ENCODE measurements at regions not wholly inside any gene's neighbourhood (a gene's known extent, or its start where the extent isn't known, plus 50 kb on each side); places are given as distances from the start of the nearest gene placed in this dataset.

DNA sequence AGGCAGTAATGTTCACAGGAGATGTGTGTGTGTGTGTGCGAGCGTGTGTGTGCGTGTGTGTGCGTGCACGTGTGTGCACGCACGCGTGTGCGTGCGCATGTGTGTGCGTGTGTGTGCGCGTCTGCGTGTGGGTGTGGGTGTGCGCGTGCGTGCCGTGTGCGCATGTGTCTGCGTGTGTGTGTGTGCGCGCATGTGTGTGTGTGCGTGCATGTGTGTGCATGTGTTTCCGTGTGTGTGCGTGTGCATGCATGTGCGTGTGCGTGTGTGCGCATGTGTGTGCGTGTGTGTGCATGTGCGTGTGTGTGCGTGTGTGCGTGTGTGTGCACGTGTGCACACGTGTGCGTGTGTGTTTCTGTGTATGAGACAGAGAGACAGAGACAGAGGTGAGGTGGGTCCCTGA, 136.0 kb upstream of the CST7 start:
- DNase-seq: no peak
- H3K36me3 ChIP-seq: no peaks in the 10 kb centered on the region
- no peak overlapping the region for H3K27ac ChIP-seq
- TF ChIP-seq CTCF (IDR thresholded peaks at IDR 0.05): no peak
- WGBS, 2 donors: 83 to 88% methylated on average over 35 of the region's 35 CpGs
- H3K27me3 ChIP-seq: peaks cover 0 to 11% (median 0%) of the 10 kb centered on the region in 4 donors
- H3K9me3 ChIP-seq: no peaks in the 10 kb centered on the region
- intact Hi-C loops (cut with DNase I): no loop called here
- no peak overlapping the region for H3K4me3 ChIP-seq
- H3K4me1 ChIP-seq: no peaks in the 10 kb centered on the region

- no peak overlapping the region for H3K4me3 ChIP-seq
- WGBS, 2 donors: 70 to 84% methylated on average over 4 to 5 of the region's 5 CpGs
Measured at GRCh38 chr20:24813496-24813895, 135.6 kb upstream of the CST7 start.

GRCh38 chr20:24813936-24814335, 135.1 kb upstream of the CST7 start:
- no peak overlapping the region for H3K27ac ChIP-seq
- no peaks in the 10 kb centered on the region for H3K9me3 ChIP-seq
- TF ChIP-seq CTCF (IDR thresholded peaks at IDR 0.05) (no peak), POLR2A (IDR thresholded peaks at IDR 0.05) (no peak)
- H3K4me1 ChIP-seq: no peaks in the 10 kb centered on the region
- WGBS, 2 donors: 81 to 95% methylated on average over 3 to 4 of the region's 6 CpGs
- DNase-seq: no peak
- no peaks in the 10 kb centered on the region for H3K36me3 ChIP-seq
- H3K4me3 ChIP-seq: no peak overlapping the region
- H3K27me3 ChIP-seq: peaks cover 0 to 11% (median 0%) of the 10 kb centered on the region in 4 donors
- intact Hi-C loops (cut with DNase I): no loop called here

More at GRCh38 chr20:24813496-24813895, 135.6 kb upstream of the CST7 start:
- no peaks in the 10 kb centered on the region for H3K36me3 ChIP-seq
- no peak overlapping the region for H3K27ac ChIP-seq
- TF ChIP-seq POLR2A (IDR thresholded peaks at IDR 0.05): no peak
- TF ChIP-seq CTCF (IDR thresholded peaks at IDR 0.05): no peak
- H3K9me3 ChIP-seq: no peaks in the 10 kb centered on the region
- no peaks in the 10 kb centered on the region for H3K4me1 ChIP-seq
- intact Hi-C loops (cut with DNase I): no loop called here
- no peak for DNase-seq
- H3K27me3 ChIP-seq: peaks cover 0 to 11% (median 0%) of the 10 kb centered on the region in 4 donors

GRCh38 chr20:24814556-24815195, 134.4 kb upstream of the CST7 start:
- intact Hi-C loops (cut with DNase I): no loop called here
- WGBS, 2 donors: 72 to 73% methylated on average over 3 to 7 of the region's 9 CpGs

More at GRCh38 chr20:24814556-24815195, 134.4 kb upstream of the CST7 start:
- no peak for DNase-seq
- Histone ChIP-seq H3K4me1 (no peaks in the 10 kb centered on the region), H3K27ac (no peak overlapping the region), H3K9me3 (no peaks in the 10 kb centered on the region), H3K36me3 (no peaks in the 10 kb centered on the region), H3K27me3 (peaks cover 0 to 11% (median 0%) of the 10 kb centered on the region in 4 donors), H3K4me3 (no peak overlapping the region)
- no peak for TF ChIP-seq POLR2A (IDR thresholded peaks at IDR 0.05)
- TF ChIP-seq CTCF (IDR thresholded peaks at IDR 0.05): no peak

Data from esophagus squamous epithelium (tissue), 5 donors.